Esophagus squamous epithelium (tissue), 4 donors: ENCODE measurements at regions not wholly inside any gene's neighbourhood (a gene's known extent, or its start where the extent isn't known, plus 50 kb on each side); places are given as distances from the start of the nearest gene placed in this dataset.

ENCODE experiments used
- CTCF ChIP-seq, 6 experiments: fragments of 450-650 bp in 4 of 6; fragments of 200-600 bp in 2 of 6; sonication (generic) in 2 of 6; IDR thresholded peaks; one replicate each; pipeline ENCODE4 v1.5.1; 2016 to 2019; ENCODE audit warnings: antibody characterized with exemption in 6 of 6, mild to moderate bottlenecking in 4 of 6, moderate library complexity in 4 of 6
- POLR2A ChIP-seq, 4 donors: fragments of 450-650 bp; IDR thresholded peaks; one replicate each; pipeline ENCODE4 v1.6.1; 2017; ENCODE audit warnings: antibody characterized with exemption in 4 of 4, mild to moderate bottlenecking in 4 of 4, moderate library complexity in 3 of 4

- TF ChIP-seq CTCF (IDR thresholded peaks at IDR 0.05) (no peak), POLR2A (IDR thresholded peaks at IDR 0.05) (no peak)
These were observed 293.4 kb downstream of the YTHDC2 start for GRCh38 chr5:113806904-113807303.
